Transverse colon (tissue), 4 donors: ENCODE measurements at regions not wholly inside any gene's neighbourhood (a gene's known extent, or its start where the extent isn't known, plus 50 kb on each side); places are given as distances from the start of the nearest gene placed in this dataset.

ENCODE experiments used
- EP300 ChIP-seq: sonication (generic); formaldehyde crosslinking; IDR thresholded peaks from one replicate; pipeline ENCODE4 v1.6.1; 2017; ENCODE audit warnings: antibody characterized with exemption, low read depth
- POLR2A ChIP-seq: fragments of 450-650 bp; IDR thresholded peaks from one replicate; pipeline ENCODE4 v1.6.1; 2016; ENCODE audit warnings: antibody characterized with exemption, mild to moderate bottlenecking, moderate library complexity
- POLR2AphosphoS5 ChIP-seq, 3 donors: sonication (generic); formaldehyde crosslinking; IDR thresholded peaks; one replicate each; pipeline ENCODE4 v1.6.1; 2016; ENCODE audit warnings: antibody characterized with exemption in 3 of 3
- TF ChIP-seq, protein P1 (sequence below), 5 experiments: fragments of 200-600 bp in 3 of 5; fragments of 450-650 bp in 2 of 5; sonication (generic) in 3 of 5; IDR thresholded peaks; 1 replicate in 2 of 5; 2 replicates in 3 of 5; pipeline ENCODE4 v1.5.1; 2016 to 2017; ENCODE audit warnings: antibody characterized with exemption in 5 of 5, inconsistent platforms in 3 of 5, mild to moderate bottlenecking in 2 of 5, moderate library complexity in 1 of 5

DNA sequence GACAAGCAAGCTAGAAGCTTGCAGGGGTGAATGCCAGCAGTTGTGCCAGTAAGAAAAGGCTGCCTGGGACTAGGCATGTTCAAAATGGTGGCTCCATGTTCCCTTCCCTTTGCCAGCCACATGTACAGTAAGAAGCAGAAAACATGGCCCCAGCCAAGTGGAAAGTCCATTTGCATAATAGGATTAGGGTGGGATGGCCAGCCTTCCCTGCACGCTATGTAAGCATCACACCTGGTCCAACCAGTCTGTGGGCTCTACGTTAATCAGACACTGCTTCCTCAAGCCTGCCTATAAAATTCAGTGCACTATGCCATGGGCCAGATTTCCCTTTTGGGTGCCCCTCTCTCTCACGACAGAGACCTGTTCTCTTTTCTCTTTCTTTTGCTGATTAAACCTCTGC lies 288.4 kb downstream of the GXYLT1 start:
- TF ChIP-seq POLR2A: no peak
- TF ChIP-seq, protein P1, sequence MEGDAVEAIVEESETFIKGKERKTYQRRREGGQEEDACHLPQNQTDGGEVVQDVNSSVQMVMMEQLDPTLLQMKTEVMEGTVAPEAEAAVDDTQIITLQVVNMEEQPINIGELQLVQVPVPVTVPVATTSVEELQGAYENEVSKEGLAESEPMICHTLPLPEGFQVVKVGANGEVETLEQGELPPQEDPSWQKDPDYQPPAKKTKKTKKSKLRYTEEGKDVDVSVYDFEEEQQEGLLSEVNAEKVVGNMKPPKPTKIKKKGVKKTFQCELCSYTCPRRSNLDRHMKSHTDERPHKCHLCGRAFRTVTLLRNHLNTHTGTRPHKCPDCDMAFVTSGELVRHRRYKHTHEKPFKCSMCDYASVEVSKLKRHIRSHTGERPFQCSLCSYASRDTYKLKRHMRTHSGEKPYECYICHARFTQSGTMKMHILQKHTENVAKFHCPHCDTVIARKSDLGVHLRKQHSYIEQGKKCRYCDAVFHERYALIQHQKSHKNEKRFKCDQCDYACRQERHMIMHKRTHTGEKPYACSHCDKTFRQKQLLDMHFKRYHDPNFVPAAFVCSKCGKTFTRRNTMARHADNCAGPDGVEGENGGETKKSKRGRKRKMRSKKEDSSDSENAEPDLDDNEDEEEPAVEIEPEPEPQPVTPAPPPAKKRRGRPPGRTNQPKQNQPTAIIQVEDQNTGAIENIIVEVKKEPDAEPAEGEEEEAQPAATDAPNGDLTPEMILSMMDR (IDR thresholded peaks at IDR 0.05): no peak
- TF ChIP-seq POLR2AphosphoS5 (IDR thresholded peaks at IDR 0.05): no peak
- TF ChIP-seq EP300: no peak
